HFF-Myc (cell line): ENCODE measurements at regions not wholly inside any gene's neighbourhood (a gene's known extent, or its start where the extent isn't known, plus 50 kb on each side); places are given as distances from the start of the nearest gene placed in this dataset.

ENCODE experiments used
- DNase-seq: peaks from one replicate; pipeline ENCODE4 v3.0.0-alpha.2; 2011; ENCODE audit warnings: low read depth; ENCODE audit errors: extremely low read depth
- H3K4me3 ChIP-seq: replicated peaks from 2 replicates; pipeline ENCODE4 v1.5.1; 2011; ENCODE audit warnings: low read depth, mild to moderate bottlenecking, control low read depth, low read length
- CTCF ChIP-seq: IDR thresholded peaks from 2 replicates; pipeline ENCODE4 v1.5.1; 2012; ENCODE audit warnings: mild to moderate bottlenecking, low read depth, low read length, control low read depth; ENCODE audit errors: missing control alignments

GRCh38 chr2:10989151-10989550 lies 77.4 kb downstream of the KCNF1 start:
- TF ChIP-seq CTCF = no peak
- H3K4me3 ChIP-seq = no peak overlapping the region
- no peak for DNase-seq

GRCh38 chr2:10989782-10990181 lies 78.0 kb downstream of the KCNF1 start:
- no peak for DNase-seq
- H3K4me3 ChIP-seq = no peak overlapping the region
- no peak for TF ChIP-seq CTCF

GRCh38 chr2:10990561-10991111 lies 78.9 kb downstream of the KCNF1 start:
- no peak for TF ChIP-seq CTCF
- H3K4me3 ChIP-seq = no peak overlapping the region
- DNase-seq = no peak

- H3K4me3 ChIP-seq = no peak overlapping the region
- no peak for DNase-seq
- TF ChIP-seq CTCF = no peak
Observed at GRCh38 chr2:10992023-10992791, 80.5 kb downstream of the KCNF1 start.

- no peak overlapping the region for H3K4me3 ChIP-seq
- TF ChIP-seq CTCF = no peak
- no peak for DNase-seq
Observed at GRCh38 chr2:10993001-10993481, 81.3 kb downstream of the KCNF1 start.

GRCh38 chr2:10995366-10995970 lies 83.7 kb downstream of the KCNF1 start:
- no peak for TF ChIP-seq CTCF
- no peak for DNase-seq
- H3K4me3 ChIP-seq = no peak overlapping the region
